ENCODE measurements at regions not wholly inside any gene's neighbourhood (a gene's known extent, or its start where the extent isn't known, plus 50 kb on each side); places are given as distances from the start of the nearest gene placed in this dataset.
A peak's percentile ranks its signal among the peaks of the same experiment; 100 is the strongest.

DNA sequence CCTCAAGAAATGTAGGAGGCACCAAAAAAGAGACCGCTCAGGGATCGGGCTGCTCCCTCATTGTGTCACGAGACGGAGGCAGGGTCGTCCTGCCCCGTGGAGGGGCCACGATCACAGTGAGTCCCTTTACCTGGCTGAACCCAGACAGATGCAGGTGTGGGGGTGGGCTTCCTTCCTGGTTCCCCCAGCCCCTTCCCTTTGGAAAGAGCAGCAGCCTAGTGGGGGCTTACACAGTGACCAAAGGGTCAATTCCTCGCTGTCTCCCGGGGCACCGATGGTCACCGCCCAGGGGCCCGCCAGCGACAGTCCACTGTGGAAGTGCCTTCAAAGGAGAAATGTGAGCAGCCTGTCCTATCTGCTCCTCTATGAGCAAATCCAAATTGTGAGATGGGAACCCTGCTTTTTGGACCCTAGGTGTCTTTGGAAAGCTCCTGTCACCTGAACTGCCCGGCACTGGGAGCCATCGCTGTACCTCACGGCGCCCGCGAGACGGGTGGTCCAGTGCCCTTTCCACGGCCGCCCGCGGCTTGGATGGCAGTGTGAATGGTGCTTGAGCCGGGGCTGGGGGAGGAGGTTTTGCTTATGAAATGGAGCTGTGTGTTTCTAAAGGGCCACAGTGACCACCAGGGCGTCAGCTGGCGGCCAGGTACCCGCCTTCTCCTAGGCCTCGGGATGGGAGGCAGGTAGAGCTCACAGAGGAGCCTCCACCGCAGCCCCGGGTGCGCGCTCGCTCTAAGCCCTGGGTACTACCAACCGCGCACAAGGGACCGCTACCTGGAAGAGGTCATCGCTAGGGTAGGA is 155.7 kb downstream of the KLF13 start:
- Mint-ChIP-seq H3K27me3 (ENCODE audit: low read depth) (no peaks in the 10 kb centered on the region), H3K4me3 (ENCODE audit: low read depth) (peak overlapping the region; percentile 91), H3K4me1 (ENCODE audit: low read depth) (peaks cover 46% of the 10 kb centered on the region), H3K36me3 (ENCODE audit: low read depth) (peaks cover 60% of the 10 kb centered on the region), H3K27ac (peak overlapping the region; percentile 95), H3K9me3 (peaks cover 6% of the 10 kb centered on the region)
- DNase-seq (ENCODE audit: low spot score): no peak
- intact Hi-C loops (cut with micrococcal nuclease): loop anchor here (10.0 kb wide), 1 partner anchor 488 kb away; the partner anchor contains the start of gene MTMR10

DNA sequence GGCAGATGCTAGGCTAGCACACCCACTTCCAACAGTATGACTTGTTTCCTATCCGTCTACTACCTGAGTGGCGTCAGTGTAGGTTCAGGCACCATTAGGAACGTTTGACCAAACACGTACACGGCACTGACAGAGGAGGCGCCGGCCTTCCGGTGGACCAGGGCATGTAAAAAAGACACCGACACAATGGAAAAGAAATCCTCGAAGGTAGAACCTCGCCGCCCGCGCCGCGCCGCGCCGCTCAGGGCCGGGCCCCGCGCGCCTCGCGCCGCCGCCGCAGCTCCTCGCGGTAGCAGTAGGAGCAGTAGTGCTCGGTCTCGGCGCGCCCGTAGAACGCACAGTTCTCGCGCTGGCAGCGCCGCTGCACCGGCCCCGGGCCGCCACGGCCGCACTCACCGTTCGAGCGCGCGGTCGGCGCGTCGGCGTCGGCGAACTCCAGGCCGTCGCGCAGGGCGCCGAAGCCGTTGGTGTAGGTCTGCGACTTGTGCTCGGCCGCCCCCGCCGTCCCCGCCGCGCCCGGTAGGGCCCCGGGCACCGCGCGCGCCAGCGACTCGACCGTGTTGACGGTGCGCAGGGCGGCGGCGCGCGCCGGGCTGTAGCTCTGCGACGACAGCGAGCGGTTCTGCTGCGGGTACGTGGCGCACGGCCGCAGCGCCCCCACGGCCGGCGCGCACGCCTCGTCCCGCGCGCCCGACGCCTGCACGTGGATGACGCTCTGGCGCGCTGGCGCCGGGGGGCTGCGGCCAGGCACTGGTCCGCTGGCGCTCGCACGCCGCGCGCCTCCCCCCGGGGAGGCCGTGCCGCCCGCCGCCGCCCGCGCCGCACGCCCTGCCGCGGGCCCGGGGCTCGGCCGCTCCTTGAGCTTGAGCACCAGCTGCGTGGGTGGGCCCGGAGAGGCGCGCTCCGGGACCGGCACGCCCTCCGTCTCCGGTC is 156.7 kb downstream of the KLF13 start:
- intact Hi-C loops (cut with micrococcal nuclease): loop anchor here (1.0 to 10.0 kb wide), 2 partner anchors 10 to 489 kb away; partner anchors contain the start of gene MTMR10
- Mint-ChIP-seq H3K36me3 (ENCODE audit: low read depth) (peaks cover 52% of the 10 kb centered on the region), H3K4me1 (ENCODE audit: low read depth) (peaks cover 53% of the 10 kb centered on the region), H3K27ac (peak overlapping the region; percentile 95), H3K9me3 (no peaks in the 10 kb centered on the region), H3K27me3 (ENCODE audit: low read depth) (no peaks in the 10 kb centered on the region), H3K4me3 (ENCODE audit: low read depth) (peak overlapping the region; percentile 91)
- DNase-seq (ENCODE audit: low spot score): peak; percentile 44

DNA sequence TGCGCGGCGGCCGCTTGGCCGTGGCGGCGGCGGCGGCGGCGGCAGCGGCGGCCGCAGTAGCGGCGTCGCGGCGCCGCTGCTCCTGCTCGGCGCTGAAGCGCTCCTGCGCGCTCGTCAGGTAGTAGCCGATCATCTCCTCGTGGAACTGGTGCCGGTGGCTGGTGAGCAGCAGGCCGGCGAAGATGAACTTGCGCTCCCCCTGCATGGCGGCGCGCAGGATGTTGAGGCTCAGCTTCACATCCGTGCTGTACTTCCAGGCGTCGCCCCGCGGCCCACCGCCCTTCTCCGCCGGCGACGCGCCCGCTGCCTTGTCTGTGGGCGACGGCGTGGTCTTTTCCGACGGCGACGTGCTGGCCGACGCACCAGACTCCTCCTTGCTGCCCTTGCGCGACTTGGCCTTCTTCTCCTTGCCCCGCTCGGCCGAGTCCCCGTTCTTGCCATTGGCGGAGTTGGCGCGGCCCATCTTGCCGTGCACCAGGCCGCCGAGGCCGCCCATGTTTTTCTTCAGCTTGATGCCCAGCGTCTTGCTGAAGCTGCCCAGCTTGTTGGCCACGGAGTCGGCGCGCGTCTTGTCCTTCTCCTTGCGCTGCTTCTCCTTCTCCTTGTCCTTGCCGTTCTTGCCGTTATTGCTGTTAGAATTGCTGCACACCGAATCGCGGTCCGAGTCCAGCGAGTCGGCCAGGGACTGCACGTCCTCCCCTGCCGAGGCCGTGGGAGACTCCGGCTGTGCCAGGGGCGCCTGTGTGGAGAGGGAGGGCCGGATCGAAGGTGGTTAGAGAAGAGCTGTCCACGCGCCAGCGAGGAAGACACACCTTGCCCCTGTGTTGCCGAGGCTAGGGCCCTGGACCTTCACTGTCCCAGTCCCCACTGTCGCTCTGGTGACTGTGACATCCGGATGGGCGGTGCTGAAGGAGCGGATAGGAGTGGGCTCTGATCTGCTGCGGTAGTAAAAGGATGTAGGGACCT is 157.6 kb downstream of the KLF13 start:
- H3K9me3 Mint-ChIP-seq: no peaks in the 10 kb centered on the region
- peak; percentile 27 for DNase-seq (ENCODE audit: low spot score)
- H3K36me3 Mint-ChIP-seq (ENCODE audit: low read depth): peaks cover 43% of the 10 kb centered on the region
- peak overlapping the region; percentile 90 for H3K27ac Mint-ChIP-seq
- peak overlapping the region; percentile 87 for H3K4me3 Mint-ChIP-seq (ENCODE audit: low read depth)
- no peaks in the 10 kb centered on the region for H3K27me3 Mint-ChIP-seq (ENCODE audit: low read depth)
- intact Hi-C loops (cut with micrococcal nuclease): loop anchor here (1.0 to 10.0 kb wide), 2 partner anchors 11 to 489 kb away; partner anchors contain the start of gene MTMR10
- peaks cover 63% of the 10 kb centered on the region for H3K4me1 Mint-ChIP-seq (ENCODE audit: low read depth)

DNA sequence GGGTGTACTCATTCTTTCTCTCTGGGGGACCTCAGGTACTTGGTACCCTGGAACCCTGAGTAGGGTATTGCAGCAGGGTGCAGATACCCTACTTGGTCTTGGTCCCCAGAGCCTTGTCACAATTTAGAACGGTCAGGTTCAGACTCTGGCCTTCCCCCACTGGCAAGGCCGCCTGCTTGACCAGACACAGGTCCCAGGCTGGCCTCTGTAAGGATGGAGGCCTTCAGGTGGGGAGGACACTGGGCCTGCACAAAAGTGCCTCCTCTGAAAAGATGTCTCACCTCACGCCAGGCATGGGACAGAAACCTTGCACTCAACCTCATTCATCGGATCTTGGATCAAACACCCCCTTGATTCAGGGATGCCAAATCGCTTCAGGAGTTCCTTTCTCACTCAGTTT is 158.4 kb downstream of the KLF13 start:
- Mint-ChIP-seq H3K27ac (peak overlapping the region; percentile 90), H3K27me3 (ENCODE audit: low read depth) (no peaks in the 10 kb centered on the region), H3K4me3 (ENCODE audit: low read depth) (peak overlapping the region; percentile 87), H3K36me3 (ENCODE audit: low read depth) (peaks cover 42% of the 10 kb centered on the region), H3K9me3 (no peaks in the 10 kb centered on the region), H3K4me1 (ENCODE audit: low read depth) (peaks cover 67% of the 10 kb centered on the region)
- no peak for DNase-seq (ENCODE audit: low spot score)
- intact Hi-C loops (cut with micrococcal nuclease): loop anchor here (5.0 to 10.0 kb wide), 3 partner anchors 138 to 490 kb away; partner anchors contain the start of gene MTMR10

DNA sequence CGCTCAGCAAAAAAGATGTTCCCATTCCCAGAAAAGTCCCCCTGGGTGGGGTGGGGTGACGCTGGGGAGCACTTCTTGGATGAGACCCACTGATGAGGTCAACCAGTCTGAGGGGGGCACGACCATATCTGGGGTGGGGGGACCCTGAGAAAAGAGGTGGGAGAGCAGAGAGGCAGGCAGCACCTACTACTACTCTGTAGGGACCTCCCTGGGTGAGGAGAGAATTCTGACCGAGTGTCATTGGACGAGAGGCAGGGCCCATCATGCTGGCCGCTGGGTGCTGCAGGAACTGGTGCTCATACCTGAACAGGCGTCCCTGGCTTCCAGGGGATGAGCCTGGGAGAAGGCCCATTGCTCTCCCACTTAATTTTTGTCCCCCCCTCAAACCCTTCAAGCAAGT is 158.8 kb downstream of the KLF13 start:
- Mint-ChIP-seq H3K4me3 (ENCODE audit: low read depth) (peak overlapping the region; percentile 21), H3K36me3 (ENCODE audit: low read depth) (peaks cover 38% of the 10 kb centered on the region), H3K9me3 (peaks cover 4% of the 10 kb centered on the region), H3K27ac (peak overlapping the region; percentile 22), H3K27me3 (ENCODE audit: low read depth) (no peaks in the 10 kb centered on the region), H3K4me1 (ENCODE audit: low read depth) (peaks cover 69% of the 10 kb centered on the region)
- intact Hi-C loops (cut with micrococcal nuclease): loop anchor here (5.0 to 10.0 kb wide), 3 partner anchors 138 to 491 kb away; partner anchors contain the start of gene MTMR10
- DNase-seq (ENCODE audit: low spot score): no peak

DNA sequence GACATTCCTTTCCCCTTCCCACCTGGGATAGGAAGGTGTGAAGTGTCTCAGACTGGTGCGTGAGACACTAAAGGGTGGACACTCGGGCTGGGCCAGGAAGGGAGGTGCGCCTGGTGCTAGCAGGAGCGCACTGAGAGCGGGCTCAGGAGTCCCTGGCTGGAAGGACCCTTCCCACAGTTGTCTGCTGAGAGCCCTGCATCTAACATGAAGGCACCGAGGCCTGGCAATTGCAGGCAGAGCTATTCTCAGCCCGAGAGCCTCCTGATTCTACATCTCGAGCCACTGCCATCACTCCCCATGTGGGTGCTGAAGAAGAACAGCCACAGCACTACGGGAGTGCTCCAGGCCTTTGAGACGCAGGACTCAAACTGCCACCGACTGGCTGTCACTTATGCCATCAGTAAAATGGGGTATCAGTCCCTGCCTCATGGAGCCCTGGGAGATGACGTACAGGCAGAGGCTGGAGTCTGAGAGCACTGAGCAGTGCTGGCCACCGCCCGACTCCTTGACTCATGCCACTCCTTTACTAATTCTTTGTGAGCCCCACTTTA is 159.4 kb downstream of the KLF13 start:
- H3K4me3 Mint-ChIP-seq (ENCODE audit: low read depth): no peak overlapping the region
- DNase-seq (ENCODE audit: low spot score): no peak
- no peaks in the 10 kb centered on the region for H3K27me3 Mint-ChIP-seq (ENCODE audit: low read depth)
- H3K4me1 Mint-ChIP-seq (ENCODE audit: low read depth): peaks cover 69% of the 10 kb centered on the region
- H3K27ac Mint-ChIP-seq: peak overlapping the region; percentile 40
- intact Hi-C loops (cut with micrococcal nuclease): loop anchor here (5.0 to 10.0 kb wide), 3 partner anchors 139 to 491 kb away; partner anchors contain the start of gene MTMR10
- peaks cover 35% of the 10 kb centered on the region for H3K36me3 Mint-ChIP-seq (ENCODE audit: low read depth)
- peaks cover 8% of the 10 kb centered on the region for H3K9me3 Mint-ChIP-seq

DNA sequence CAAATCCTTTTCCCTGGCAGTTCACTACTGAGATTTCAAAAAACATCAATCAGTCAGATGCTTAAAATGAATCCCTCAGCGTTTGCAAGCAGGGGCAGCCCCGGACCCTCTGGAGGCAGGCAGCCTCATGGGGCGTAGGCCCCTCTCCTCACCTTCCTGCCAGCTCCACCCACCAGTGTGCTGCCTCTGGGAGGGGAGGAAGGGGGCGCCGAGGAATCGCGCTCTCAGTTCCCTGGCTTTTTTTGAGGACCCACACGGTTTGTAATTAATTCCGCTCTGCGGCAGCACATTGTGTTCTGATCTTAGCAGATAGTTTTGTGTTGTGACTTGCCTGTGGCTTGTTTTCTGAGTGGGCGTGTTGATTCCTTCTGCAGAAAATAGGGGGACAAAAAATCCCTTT is 159.9 kb downstream of the KLF13 start:
- peaks cover 13% of the 10 kb centered on the region for H3K9me3 Mint-ChIP-seq
- H3K36me3 Mint-ChIP-seq (ENCODE audit: low read depth): peaks cover 34% of the 10 kb centered on the region
- intact Hi-C loops (cut with micrococcal nuclease): loop anchor here (5.0 to 10.0 kb wide), 3 partner anchors 139 to 492 kb away; partner anchors contain the start of gene MTMR10
- no peaks in the 10 kb centered on the region for H3K27me3 Mint-ChIP-seq (ENCODE audit: low read depth)
- peaks cover 71% of the 10 kb centered on the region for H3K4me1 Mint-ChIP-seq (ENCODE audit: low read depth)
- DNase-seq (ENCODE audit: low spot score): no peak
- H3K4me3 Mint-ChIP-seq (ENCODE audit: low read depth): peak overlapping the region; percentile 14
- H3K27ac Mint-ChIP-seq: peak overlapping the region; percentile 40

DNA sequence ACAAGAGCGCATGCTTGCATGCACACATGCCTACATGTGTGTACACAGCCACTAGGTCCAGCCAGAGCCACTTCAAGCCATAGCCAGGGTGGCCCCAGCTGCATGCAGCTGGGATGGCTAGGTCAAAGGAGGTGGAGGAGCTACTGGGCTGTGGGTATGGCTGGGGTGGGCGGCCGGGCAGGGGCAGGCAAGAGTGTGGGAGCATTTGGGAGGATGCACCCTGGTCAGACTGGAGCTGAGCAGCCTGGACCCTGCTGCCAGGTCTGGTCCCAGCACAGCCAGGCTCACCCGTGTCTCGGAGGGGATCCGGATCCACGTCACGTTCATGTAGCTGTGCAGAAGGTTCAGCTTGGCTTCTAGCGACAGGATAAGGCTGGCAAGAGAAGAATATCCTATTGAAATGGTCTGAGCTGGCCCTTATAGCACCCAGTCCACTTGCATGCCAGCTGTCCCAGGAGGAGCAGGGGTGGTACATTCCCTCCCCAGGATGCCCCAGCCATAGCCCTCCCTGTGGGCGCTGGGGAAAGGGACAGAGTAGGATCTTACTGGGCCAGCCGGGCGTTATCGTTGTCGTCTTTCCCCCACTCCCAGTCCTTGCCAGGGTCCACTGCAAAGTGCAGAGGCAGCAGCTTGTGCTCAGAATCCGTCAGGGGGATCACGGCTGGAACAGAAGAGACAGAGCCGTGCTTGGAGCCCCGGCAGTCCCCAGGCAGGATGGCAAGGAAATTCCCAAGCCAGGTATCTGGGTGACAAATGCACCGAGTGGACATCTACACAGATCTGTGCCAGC is 160.5 kb downstream of the KLF13 start:
- no peak for DNase-seq (ENCODE audit: low spot score)
- H3K4me3 Mint-ChIP-seq (ENCODE audit: low read depth): peak overlapping the region; percentile 21
- peaks cover 19% of the 10 kb centered on the region for H3K9me3 Mint-ChIP-seq
- peak overlapping the region; percentile 60 for H3K27ac Mint-ChIP-seq
- intact Hi-C loops (cut with micrococcal nuclease): loop anchor here (5.0 to 10.0 kb wide), 3 partner anchors 140 to 492 kb away; partner anchors contain the start of gene MTMR10
- H3K4me1 Mint-ChIP-seq (ENCODE audit: low read depth): peaks cover 68% of the 10 kb centered on the region
- peaks cover 33% of the 10 kb centered on the region for H3K36me3 Mint-ChIP-seq (ENCODE audit: low read depth)
- no peaks in the 10 kb centered on the region for H3K27me3 Mint-ChIP-seq (ENCODE audit: low read depth)

DNA sequence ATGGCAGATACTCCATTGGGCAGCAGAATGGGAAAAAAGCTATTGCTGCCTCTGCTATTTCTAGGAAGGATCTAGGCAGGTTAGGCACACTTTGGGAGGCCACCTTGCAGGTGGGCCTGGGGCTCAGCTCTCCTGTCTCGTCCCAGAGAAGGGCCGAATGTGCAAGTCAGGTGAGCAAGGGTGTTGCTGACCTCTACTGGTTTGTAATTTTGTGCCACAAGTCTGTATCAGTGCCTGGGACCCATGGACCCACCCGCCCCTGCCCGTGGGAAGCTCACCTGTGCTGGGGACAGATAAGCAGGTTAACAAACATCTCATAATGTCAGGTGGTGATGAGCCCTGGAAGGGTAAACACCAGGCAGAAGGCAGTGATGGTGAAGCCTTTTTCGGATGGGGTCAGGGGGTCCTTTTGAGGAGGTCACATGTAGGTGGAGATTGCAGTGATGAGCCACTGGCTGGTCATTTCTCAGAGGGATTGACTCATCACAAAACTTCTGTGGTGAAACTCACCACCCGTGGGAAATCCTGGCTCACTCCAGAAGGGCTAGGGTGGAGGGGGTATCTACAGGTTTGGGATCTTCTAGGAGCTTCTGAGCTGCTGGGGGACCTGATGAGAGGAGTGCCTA is 161.3 kb downstream of the KLF13 start:
- no peak for DNase-seq (ENCODE audit: low spot score)
- Mint-ChIP-seq H3K36me3 (ENCODE audit: low read depth) (peaks cover 26% of the 10 kb centered on the region), H3K27me3 (ENCODE audit: low read depth) (no peaks in the 10 kb centered on the region), H3K4me1 (ENCODE audit: low read depth) (peaks cover 62% of the 10 kb centered on the region), H3K9me3 (peaks cover 27% of the 10 kb centered on the region), H3K4me3 (ENCODE audit: low read depth) (peak overlapping the region; percentile 10), H3K27ac (peak overlapping the region; percentile 79)
- intact Hi-C loops (cut with micrococcal nuclease): loop anchor here (1.0 to 10.0 kb wide), 10 partner anchors 29 to 493 kb away; partner anchors contain the start of gene MTMR10

DNA sequence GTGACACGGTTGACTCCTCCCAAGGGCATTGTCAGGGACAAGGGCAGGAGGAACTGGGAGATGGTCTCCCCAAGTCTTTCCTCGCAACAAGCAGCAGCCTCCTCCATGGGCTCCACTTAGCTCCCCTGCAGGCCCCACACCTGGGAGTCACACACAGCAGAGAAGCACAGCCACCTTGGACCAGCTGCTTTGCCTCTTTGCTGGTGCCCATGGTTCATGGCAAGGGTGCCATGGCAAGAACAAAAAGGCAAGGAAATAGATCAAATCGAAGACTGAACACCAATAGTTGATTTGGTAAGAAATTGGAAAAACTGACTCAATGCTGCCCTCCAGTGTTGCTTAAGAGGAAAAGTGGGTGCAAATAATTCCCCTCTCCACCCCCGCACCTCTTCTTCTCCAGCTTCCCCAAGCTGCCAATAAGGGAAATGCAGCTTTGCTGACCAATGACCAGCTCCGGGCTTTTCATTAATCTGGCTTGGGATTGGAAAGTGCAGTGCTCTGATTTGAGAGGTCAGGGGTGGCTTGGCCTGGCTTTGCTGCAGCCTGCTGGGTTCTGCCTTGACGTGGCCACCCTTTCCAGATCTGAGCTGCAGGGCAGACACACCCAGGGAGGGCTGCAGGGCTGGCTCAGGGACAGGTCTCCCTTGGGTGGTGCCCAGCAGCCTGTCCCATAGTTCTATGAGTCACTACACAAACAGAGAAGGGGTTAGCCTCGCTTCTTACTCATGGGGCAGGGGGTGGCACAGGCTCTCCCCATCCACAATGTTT is 162.0 kb downstream of the KLF13 start:
- peaks cover 24% of the 10 kb centered on the region for H3K36me3 Mint-ChIP-seq (ENCODE audit: low read depth)
- peak overlapping the region; percentile 79 for H3K27ac Mint-ChIP-seq
- DNase-seq (ENCODE audit: low spot score): peak; percentile 38

More for the DNA sequence above, 162.0 kb downstream of the KLF13 start:
- intact Hi-C loops (cut with micrococcal nuclease): loop anchor here (1.0 to 10.0 kb wide), 10 partner anchors 29 to 494 kb away; partner anchors contain the start of gene MTMR10
- peak overlapping the region; percentile 10 for H3K4me3 Mint-ChIP-seq (ENCODE audit: low read depth)
- H3K9me3 Mint-ChIP-seq: peaks cover 34% of the 10 kb centered on the region
- peaks cover 61% of the 10 kb centered on the region for H3K4me1 Mint-ChIP-seq (ENCODE audit: low read depth)
- no peaks in the 10 kb centered on the region for H3K27me3 Mint-ChIP-seq (ENCODE audit: low read depth)
